RWPE1 (cell line): ENCODE measurements at regions not wholly inside any gene's neighbourhood (a gene's known extent, or its start where the extent isn't known, plus 50 kb on each side); places are given as distances from the start of the nearest gene placed in this dataset.

Source experiments
- CTCF ChIA-PET: fragments of 350-600 bp; sonication (Branson Sonifier 250); formaldehyde crosslinking; extraction: SDS; loops from one replicate; lab custom pipeline; 2021; lab: Yijun Ruan, JAX
- POLR2A ChIA-PET: fragments of 400-600 bp; formaldehyde crosslinking; extraction: SDS; loops from one replicate; lab custom pipeline; 2020; ENCODE audit warnings: antibody characterized with exemption; ENCODE audit not compliant: low non-redundant PET; lab: Yijun Ruan, JAX
- DNase-seq: peaks from one replicate; pipeline ENCODE4 v3.0.0; 2012; ENCODE audit warnings: low spot score
- H3K27ac ChIP-seq: fragments of 450-650 bp; 2 replicates; pipeline ENCODE4 v1.5.1; 2017
- CTCF ChIP-seq: fragments of 450-650 bp; conservative IDR thresholded peaks from 2 replicates; pipeline ENCODE4 v1.5.1; 2017; ENCODE audit warnings: low read depth, mild to moderate bottlenecking

- TF ChIP-seq CTCF: no peak
- no peak overlapping the region for H3K27ac ChIP-seq
- DNase-seq: no peak
- POLR2A ChIA-PET: no interaction called here
- CTCF ChIA-PET: no interaction called here
Measured at GRCh38 chr3:43199645-43200306, 86.6 kb upstream of the SNRK start.

GRCh38 chr3:43198791-43199644 is 87.3 kb upstream of the SNRK start:
- no peak for TF ChIP-seq CTCF
- no peak for DNase-seq
- POLR2A ChIA-PET: no interaction called here
- no peak overlapping the region for H3K27ac ChIP-seq
- CTCF ChIA-PET: no interaction called here

GRCh38 chr3:43198301-43198700 is 88.0 kb upstream of the SNRK start:
- no peak overlapping the region for H3K27ac ChIP-seq
- TF ChIP-seq CTCF: no peak
- DNase-seq: no peak
- POLR2A ChIA-PET: no interaction called here
- CTCF ChIA-PET: no interaction called here

DNA sequence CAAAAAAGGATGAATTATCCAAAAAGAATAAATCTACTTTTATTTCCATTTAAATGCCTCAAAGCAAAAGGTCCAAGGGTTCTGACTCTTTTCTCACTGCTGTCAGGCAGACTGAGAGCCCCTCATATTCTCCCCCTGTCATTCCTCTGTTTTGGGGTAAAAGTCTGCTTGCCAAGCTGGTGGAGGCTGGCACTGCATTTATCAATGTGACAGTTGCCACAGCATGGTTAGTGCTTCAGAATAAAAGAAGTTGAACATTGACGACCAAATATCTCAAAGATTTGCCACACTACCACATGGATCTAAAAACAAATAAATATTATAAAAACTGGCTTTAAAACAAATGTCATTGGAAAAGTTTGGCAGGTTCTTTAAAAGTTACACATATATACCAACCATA is 89.2 kb upstream of the SNRK start:
- TF ChIP-seq CTCF: no peak
- POLR2A ChIA-PET: no interaction called here
- H3K27ac ChIP-seq: no peak overlapping the region
- no peak for DNase-seq
- CTCF ChIA-PET: no interaction called here

DNA sequence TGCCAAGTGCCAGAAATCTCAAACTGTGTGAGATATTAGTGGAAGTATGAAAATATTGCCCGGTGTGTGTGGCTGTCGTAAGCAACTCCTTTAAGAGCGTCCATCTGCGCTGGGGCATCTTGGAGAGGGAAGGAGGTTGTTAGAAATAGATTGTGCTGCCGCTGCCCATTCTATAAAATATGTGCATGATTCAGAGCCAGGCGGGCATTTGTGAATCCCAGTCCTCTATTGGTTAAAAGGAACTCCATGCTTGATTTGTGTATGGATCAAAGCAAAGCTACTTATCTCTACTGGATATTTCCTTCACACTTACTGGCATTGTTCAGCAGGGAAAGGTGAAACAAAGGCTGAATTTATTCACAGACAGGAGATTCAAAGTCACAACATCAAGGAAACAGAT is 89.6 kb upstream of the SNRK start:
- DNase-seq: no peak
- ChIA-PET POLR2A (no interaction called here), CTCF (no interaction called here)
- TF ChIP-seq CTCF: no peak
- no peak overlapping the region for H3K27ac ChIP-seq

DNA sequence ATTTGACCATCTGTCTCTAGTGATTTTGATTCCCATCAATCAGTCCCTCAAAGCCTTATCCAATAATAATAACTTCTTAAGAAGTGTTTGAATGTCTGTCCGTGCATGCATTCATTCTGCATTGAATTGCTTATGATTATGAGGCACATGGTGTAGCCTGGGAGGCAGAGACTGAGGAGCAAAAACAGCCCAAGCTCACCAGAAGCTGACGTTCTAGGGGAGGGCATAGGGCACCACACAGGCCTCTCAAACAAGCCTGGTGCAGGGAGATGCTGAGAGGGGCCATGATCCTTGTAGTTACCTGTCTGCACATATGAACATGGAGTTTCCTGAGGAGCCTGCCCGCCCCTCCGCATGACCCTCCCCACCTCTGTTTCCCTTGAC is 89.2 kb upstream of the POMGNT2 start:
- DNase-seq: no peak
- H3K27ac ChIP-seq: no peak overlapping the region
- ChIA-PET POLR2A (no interaction called here), CTCF (interaction anchor here (0.7 kb wide), 1 partner anchor 78 kb away, joined by 3 read pairs; no protein-coding TSS in a partner anchor)
- no peak for TF ChIP-seq CTCF
